B cell (primary cell): ENCODE measurements at regions not wholly inside any gene's neighbourhood (a gene's known extent, or its start where the extent isn't known, plus 50 kb on each side); places are given as distances from the start of the nearest gene placed in this dataset.

ENCODE experiments used
- ATAC-seq: fragments of 200-7000 bp; cut with Tn5 transposase; one replicate; pipeline ENCODE4 v1.10.0; 2021; ENCODE audit warnings: low read depth, mild to moderate bottlenecking, moderate number of reproducible peaks, moderate library complexity
- CTCF ChIA-PET: fragments of 350-600 bp; sonication (Branson Sonifier 250); formaldehyde crosslinking; loops from one replicate; lab custom pipeline; 2021; ENCODE audit warnings: antibody characterized with exemption, inconsistent platforms; lab: Charles Lee
- POLR2A ChIA-PET: fragments of 350-600 bp; sonication (Branson Sonifier 250); formaldehyde crosslinking; loops from one replicate; lab custom pipeline; 2021; ENCODE audit warnings: antibody characterized with exemption; lab: Charles Lee
- DNase-seq: peaks from one replicate; pipeline ENCODE4 v3.0.0; 2013
- H2AFZ ChIP-seq: 2 replicates; pipeline ENCODE4 v1.6.1; 2012; ENCODE audit warnings: mild to moderate bottlenecking, low read depth, low read length; ENCODE audit not compliant: insufficient read depth, poor library complexity, severe bottlenecking
- H3K27ac ChIP-seq, 2 donors: 1 replicate in 1 of 2; 2 replicates in 1 of 2; pipeline ENCODE4 v1.5.1; 2012 to 2013; ENCODE audit warnings: low read length in 2 of 2, mild to moderate bottlenecking in 2 of 2, moderate library complexity in 1 of 2
- H3K27me3 ChIP-seq, 4 experiments: fragments of 200-600 bp in 1 of 4; sonication (generic) in 1 of 4; replicated peaks in 1 of 4; 1 replicate in 2 of 4; 2 replicates in 2 of 4; pipeline versions ENCODE4 v1.6.1 to v1.7.0; 2013 to 2016; ENCODE audit warnings: low read length in 3 of 4, mild to moderate bottlenecking in 2 of 4, mixed read lengths in 1 of 4, moderate library complexity in 1 of 4; ENCODE audit not compliant: insufficient read depth in 4 of 4, control insufficient read depth in 3 of 4; ENCODE audit errors: control extremely low read depth in 1 of 4
- H3K36me3 ChIP-seq, 2 experiments: replicated peaks in 1 of 2; 1 replicate in 1 of 2; 2 replicates in 1 of 2; pipeline versions ENCODE4 v1.6.1 to v1.7.1; 2013; ENCODE audit warnings: low read length in 1 of 2; ENCODE audit not compliant: insufficient read depth in 2 of 2, control insufficient read depth in 1 of 2; ENCODE audit errors: control extremely low read depth in 1 of 2, extremely low read depth in 1 of 2
- H3K4me1 ChIP-seq, 2 donors: fragments of 200-600 bp in 1 of 2; sonication (generic) in 1 of 2; 1 replicate in 1 of 2; 2 replicates in 1 of 2; pipeline versions ENCODE4 v1.5.1 to v1.6.1; 2013 to 2017; ENCODE audit warnings: low read length in 2 of 2; ENCODE audit not compliant: control insufficient read depth in 2 of 2, insufficient read depth in 2 of 2
- H3K4me2 ChIP-seq: replicated peaks from 2 replicates; pipeline ENCODE3; 2012; ENCODE audit warnings: mild to moderate bottlenecking, low read depth, low read length; ENCODE audit not compliant: poor library complexity, severe bottlenecking
- H3K4me3 ChIP-seq, 5 experiments: fragments of 200-600 bp in 1 of 5; sonication (generic) in 1 of 5; 1 replicate in 3 of 5; 2 replicates in 2 of 5; pipeline versions ENCODE4 v1.5.1 to v1.7.0; 2011 to 2016; ENCODE audit warnings: low read length in 4 of 5, mild to moderate bottlenecking in 4 of 5, low read depth in 2 of 5, control low read depth in 1 of 5, moderate library complexity in 1 of 5; ENCODE audit not compliant: insufficient read depth in 1 of 5; ENCODE audit errors: control extremely low read depth in 1 of 5, extremely low read depth in 1 of 5
- H3K79me2 ChIP-seq: fragments of 200-600 bp; sonication (generic); one replicate; pipeline ENCODE4 v1.6.0; 2016; ENCODE audit warnings: low read length; ENCODE audit not compliant: control insufficient read depth, insufficient read depth
- H3K9ac ChIP-seq: fragments of 200-600 bp; sonication (generic); 2 replicates; pipeline ENCODE4 v1.6.1; 2017; ENCODE audit warnings: mild to moderate bottlenecking, low read length, moderate library complexity
- H3K9me3 ChIP-seq, 3 donors: one replicate each; pipeline versions ENCODE4 v1.6.1 to v1.7.1; 2013; ENCODE audit warnings: low read length in 2 of 3; ENCODE audit not compliant: control insufficient read depth in 2 of 3, insufficient read depth in 1 of 3; ENCODE audit errors: control extremely low read depth in 1 of 3
- H4K20me1 ChIP-seq: 2 replicates; pipeline ENCODE4 v1.6.0; 2012; ENCODE audit warnings: mild to moderate bottlenecking, low read length; ENCODE audit not compliant: insufficient read depth, control insufficient read depth, poor library complexity, severe bottlenecking
- H3K27ac Mint-ChIP-seq: one replicate; pipeline ENCODE4 v1.8.0; 2021; ENCODE audit warnings: mixed read lengths
- H3K27me3 Mint-ChIP-seq: one replicate; pipeline ENCODE4 v1.8.0; 2021; ENCODE audit warnings: mixed read lengths
- H3K4me1 Mint-ChIP-seq: one replicate; pipeline ENCODE4 v1.8.0; 2021; ENCODE audit warnings: mixed read lengths
- H3K4me3 Mint-ChIP-seq: one replicate; pipeline ENCODE4 v1.8.0; 2021; ENCODE audit warnings: mixed read lengths
- H3K9me3 Mint-ChIP-seq: one replicate; pipeline ENCODE4 v1.8.0; 2022; ENCODE audit warnings: mixed read lengths; ENCODE audit not compliant: insufficient read depth
- CTCF ChIP-seq: fragments of 200-600 bp; IDR thresholded peaks from one replicate; pipeline ENCODE4 v1.8.0; 2022; ENCODE audit warnings: antibody characterized with exemption, mild to moderate bottlenecking
- EZH2 ChIP-seq: IDR thresholded peaks from 2 replicates; pipeline ENCODE4 v1.6.1; 2012; ENCODE audit warnings: borderline replicate concordance, low read depth, mild to moderate bottlenecking, moderate library complexity, low read length; ENCODE audit not compliant: insufficient read depth, poor library complexity, severe bottlenecking
- WGBS: methylation state at CpG from one replicate; pipeline ENCODE4 v1.1.5; 2013; ENCODE audit warnings: missing lambda C conversion rate; ENCODE audit not compliant: insufficient coverage; 5-methylcytosine and 5-hydroxymethylcytosine counted together
- intact Hi-C: fragments of 100-400 bp; cut with micrococcal nuclease; formaldehyde crosslinking; loops from one replicate; pipeline ENCODE4 v1.10.0; 2022

GRCh38 chr18:78721981-78722380, 257.6 kb upstream of the SALL3 start:
- Histone ChIP-seq H4K20me1 (no peaks in the 10 kb centered on the region), H3K27me3 (peaks cover 0 to 3% (median 0%) of the 10 kb centered on the region in 4 experiments), H3K4me2 (no peak overlapping the region), H3K4me3 (no peak overlapping the region), H3K4me1 (no peaks in the 10 kb centered on the region), H3K79me2 (no peaks in the 10 kb centered on the region), H3K36me3 (no peaks in the 10 kb centered on the region), H3K9ac (no peak overlapping the region), H3K9me3 (peaks cover 0 to 33% (median 0%) of the 10 kb centered on the region in 3 donors), H3K27ac (no peak overlapping the region), H2AFZ (no peak overlapping the region)
- ChIA-PET CTCF (no interaction called here), POLR2A (no interaction called here)
- ATAC-seq, result no peak
- Mint-ChIP-seq H3K27me3 (peaks cover 8% of the 10 kb centered on the region), H3K27ac (no peak overlapping the region), H3K4me1 (no peaks in the 10 kb centered on the region), H3K4me3 (no peak overlapping the region), H3K9me3 (peaks cover 3% of the 10 kb centered on the region)
- WGBS, result 50% methylated on average over 4 of the region's 9 CpGs
- no peak for DNase-seq
- intact Hi-C loops, result no loop called here
- TF ChIP-seq EZH2, result no peak
- no peak for TF ChIP-seq CTCF

GRCh38 chr18:78722386-78722785, 257.2 kb upstream of the SALL3 start:
- peaks cover 3% of the 10 kb centered on the region for H3K9me3 Mint-ChIP-seq

More at GRCh38 chr18:78722386-78722785, 257.2 kb upstream of the SALL3 start:
- intact Hi-C loops, result no loop called here
- Histone ChIP-seq H3K4me3 (no peak overlapping the region), H3K4me1 (no peaks in the 10 kb centered on the region), H3K79me2 (no peaks in the 10 kb centered on the region), H4K20me1 (no peaks in the 10 kb centered on the region), H3K9ac (no peak overlapping the region), H3K9me3 (peaks cover 0 to 36% (median 0%) of the 10 kb centered on the region in 3 donors), H3K27me3 (peaks cover 0 to 3% (median 0%) of the 10 kb centered on the region in 4 experiments), H2AFZ (no peak overlapping the region), H3K4me2 (no peak overlapping the region), H3K27ac (no peak overlapping the region), H3K36me3 (no peaks in the 10 kb centered on the region)
- DNase-seq, result no peak
- TF ChIP-seq CTCF, result no peak
- no peak for TF ChIP-seq EZH2
- H3K4me1 Mint-ChIP-seq, result no peaks in the 10 kb centered on the region
- CTCF ChIA-PET, result no interaction called here
- ATAC-seq, result no peak
- WGBS, result 40% methylated on average over 1 of the region's 10 CpGs
- H3K27ac Mint-ChIP-seq, result no peak overlapping the region
- no peak overlapping the region for H3K4me3 Mint-ChIP-seq
- H3K27me3 Mint-ChIP-seq, result peaks cover 8% of the 10 kb centered on the region
- POLR2A ChIA-PET, result no interaction called here
